H1 (cell line): ENCODE measurements at regions not wholly inside any gene's neighbourhood (a gene's known extent, or its start where the extent isn't known, plus 50 kb on each side); places are given as distances from the start of the nearest gene placed in this dataset.

Experiments used
- CTCF ChIA-PET: fragments of 300-600 bp; sonication (Branson Sonifier 250); formaldehyde crosslinking; loops from one replicate; lab custom pipeline; 2021; ENCODE audit not compliant: partially characterized antibody; lab: Charles Lee
- POLR2A ChIA-PET: fragments of 300-600 bp; sonication (Branson Sonifier 250); formaldehyde crosslinking; loops from one replicate; lab custom pipeline; 2021; ENCODE audit warnings: inconsistent platforms; ENCODE audit not compliant: partially characterized antibody; lab: Charles Lee
- DNase-seq, 2 experiments: peaks; one replicate each; pipeline versions ENCODE4 v3.0.0 to v3.0.0-alpha.2; 2010 to 2022; ENCODE audit warnings: low spot score in 2 of 2, low read depth in 1 of 2, mixed read lengths in 1 of 2
- FAIRE-seq: peaks from 2 replicates; lab custom pipeline; 2011; peaks lifted over from hg19 to GRCh38; lab: Jason Lieb, UNC
- H2AFZ ChIP-seq: 2 replicates; pipeline ENCODE4 v1.8.1; 2012; ENCODE audit warnings: low read length, inconsistent platforms
- H2AK5ac ChIP-seq: 2 replicates; pipeline ENCODE4 v1.6.1; 2013; ENCODE audit warnings: low read depth, low read length
- H2BK120ac ChIP-seq: replicated peaks from 2 replicates; pipeline ENCODE3; 2013; ENCODE audit warnings: low read depth, low read length, inconsistent platforms
- H2BK12ac ChIP-seq: 2 replicates; pipeline ENCODE4 v1.6.1; 2013; ENCODE audit warnings: low read depth, low read length
- H2BK15ac ChIP-seq: 2 replicates; pipeline ENCODE4 v1.6.1; 2013; ENCODE audit warnings: low read length
- H2BK20ac ChIP-seq: 2 replicates; pipeline ENCODE4 v1.6.1; 2013; ENCODE audit warnings: low read length
- H2BK5ac ChIP-seq: 2 replicates; pipeline ENCODE4 v1.6.1; 2013; ENCODE audit warnings: low read depth, low read length
- H3K14ac ChIP-seq: 2 replicates; pipeline ENCODE4 v1.6.1; 2013; ENCODE audit warnings: inconsistent platforms; ENCODE audit not compliant: insufficient read length
- H3K18ac ChIP-seq: 2 replicates; pipeline ENCODE4 v1.6.1; 2013; ENCODE audit warnings: low read length; ENCODE audit errors: extremely low read depth
- H3K23ac ChIP-seq: 2 replicates; pipeline ENCODE4 v1.6.1; 2013; ENCODE audit warnings: inconsistent platforms; ENCODE audit not compliant: insufficient read length
- H3K23me2 ChIP-seq: 2 replicates; pipeline ENCODE4 v1.6.1; 2013; ENCODE audit warnings: low read depth, low read length
- H3K27ac ChIP-seq: 2 replicates; pipeline ENCODE4 v1.6.1; 2011; ENCODE audit warnings: low read depth, low read length, inconsistent platforms
- H3K27me3 ChIP-seq, 4 experiments: replicated peaks in 1 of 4; 1 replicate in 1 of 4; 2 replicates in 3 of 4; pipeline versions ENCODE4 v1.6.1 to v1.8.1; 2011 to 2013; ENCODE audit warnings: low read length in 3 of 4, mild to moderate bottlenecking in 3 of 4, inconsistent platforms in 2 of 4, mixed read lengths in 2 of 4, moderate library complexity in 1 of 4; ENCODE audit not compliant: control insufficient read depth in 3 of 4, insufficient read depth in 3 of 4; ENCODE audit errors: extremely low read depth in 1 of 4
- H3K36me3 ChIP-seq, 4 experiments: 2 replicates each; pipeline versions ENCODE4 v1.6.1 to v1.8.1; 2011 to 2013; ENCODE audit warnings: mild to moderate bottlenecking in 4 of 4, low read length in 3 of 4, moderate library complexity in 2 of 4, control low read depth in 1 of 4, inconsistent platforms in 1 of 4; ENCODE audit not compliant: insufficient read depth in 4 of 4, control insufficient read depth in 2 of 4
- H3K4ac ChIP-seq: replicated peaks from 2 replicates; pipeline ENCODE3; 2013; ENCODE audit warnings: low read length, low read depth, mixed read lengths, inconsistent platforms; ENCODE audit not compliant: insufficient read length
- H3K4me1 ChIP-seq, 4 experiments: replicated peaks in 1 of 4; 1 replicate in 1 of 4; 2 replicates in 3 of 4; pipeline versions ENCODE4 v1.6.1 to v1.8.1; 2011 to 2013; ENCODE audit warnings: low read length in 3 of 4, inconsistent platforms in 2 of 4, mixed read lengths in 1 of 4; ENCODE audit not compliant: insufficient read depth in 4 of 4, control insufficient read depth in 3 of 4
- H3K4me2 ChIP-seq, 2 experiments: 2 replicates each; pipeline versions ENCODE4 v1.6.1 to v1.8.1; 2011 to 2013; ENCODE audit warnings: low read depth in 2 of 2, low read length in 2 of 2, control low read depth in 1 of 2, inconsistent platforms in 1 of 2, mild to moderate bottlenecking in 1 of 2; ENCODE audit not compliant: insufficient read depth in 1 of 2
- H3K4me3 ChIP-seq, 4 experiments: fragments of 200-600, 300-600 bp in 1 of 4; sonication (generic), shearing (Covaris generic), sonication (Bioruptor Twin) in 1 of 4; 2 replicates each; pipeline versions ENCODE4 v1.5.1 to v1.8.1; 2011 to 2016; ENCODE audit warnings: low read length in 4 of 4, low read depth in 3 of 4, control low read depth in 2 of 4, inconsistent platforms in 2 of 4, mild to moderate bottlenecking in 2 of 4, mixed read lengths in 1 of 4, moderate library complexity in 1 of 4; ENCODE audit not compliant: insufficient read depth in 2 of 4; ENCODE audit errors: extremely low read depth in 1 of 4
- H3K56ac ChIP-seq: replicated peaks from 2 replicates; pipeline ENCODE3; 2013; ENCODE audit warnings: low read depth, mild to moderate bottlenecking, mixed read lengths, low read length, inconsistent platforms; ENCODE audit not compliant: insufficient read length
- H3K79me1 ChIP-seq: 2 replicates; pipeline ENCODE4 v1.6.1; 2013; ENCODE audit warnings: low read depth, low read length, control low read depth
- H3K79me2 ChIP-seq, 2 experiments: 2 replicates each; pipeline versions ENCODE4 v1.6.1 to v1.8.1; 2012 to 2013; ENCODE audit warnings: low read length in 2 of 2, mild to moderate bottlenecking in 2 of 2, inconsistent platforms in 1 of 2; ENCODE audit not compliant: insufficient read depth in 2 of 2, control insufficient read depth in 1 of 2
- H3K9ac ChIP-seq, 4 experiments: replicated peaks in 1 of 4; 1 replicate in 1 of 4; 2 replicates in 3 of 4; pipeline versions ENCODE4 v1.6.1 to v1.8.1; 2011 to 2013; ENCODE audit warnings: low read depth in 3 of 4, low read length in 3 of 4, control low read depth in 2 of 4, mild to moderate bottlenecking in 2 of 4, moderate library complexity in 2 of 4, inconsistent platforms in 1 of 4; ENCODE audit errors: extremely low read depth in 1 of 4
- H3K9me3 ChIP-seq, 2 experiments: 2 replicates each; pipeline versions ENCODE4 v1.6.1 to v1.8.1; 2012 to 2013; ENCODE audit warnings: mild to moderate bottlenecking in 2 of 2, moderate library complexity in 2 of 2, control low read depth in 1 of 2, inconsistent platforms in 1 of 2, low read depth in 1 of 2, low read length in 1 of 2, mixed read lengths in 1 of 2; ENCODE audit not compliant: insufficient read depth in 2 of 2
- H4K20me1 ChIP-seq, 2 experiments: replicated peaks in 1 of 2; 2 replicates each; pipeline versions ENCODE3 to v1.8.1; 2011 to 2013; ENCODE audit warnings: inconsistent platforms in 2 of 2, low read length in 2 of 2, mild to moderate bottlenecking in 1 of 2; ENCODE audit not compliant: insufficient read depth in 2 of 2, control insufficient read depth in 1 of 2
- H4K5ac ChIP-seq: 2 replicates; pipeline ENCODE4 v1.6.1; 2013; ENCODE audit warnings: low read length, low read depth, mixed read lengths, inconsistent platforms; ENCODE audit not compliant: insufficient read length
- H4K8ac ChIP-seq: 2 replicates; pipeline ENCODE4 v1.8.0; 2013; ENCODE audit warnings: mild to moderate bottlenecking, moderate library complexity, low read length, inconsistent platforms; ENCODE audit not compliant: insufficient read depth; ENCODE audit errors: extremely low read depth
- H4K91ac ChIP-seq: replicated peaks from 2 replicates; pipeline ENCODE3; 2013; ENCODE audit warnings: low read length, mixed read lengths, inconsistent platforms; ENCODE audit not compliant: insufficient read length
- CBX8 ChIP-seq: fragments of 300-800, 300-1000 bp; sonication (generic); IDR thresholded peaks from 2 replicates; pipeline ENCODE4 v1.7.1; 2016; ENCODE audit warnings: low read depth, low read length, borderline replicate concordance
- CEBPB ChIP-seq: IDR thresholded peaks from 2 replicates; pipeline ENCODE4 v1.6.1; 2012; ENCODE audit warnings: low read depth, low read length
- CHD2 ChIP-seq: IDR thresholded peaks from 2 replicates; pipeline ENCODE4 v1.6.1; 2012; ENCODE audit warnings: low read length, improper control_type of control experiment
- HDAC6 ChIP-seq: IDR thresholded peaks from one replicate; pipeline ENCODE4 v1.7.1; 2012; ENCODE audit warnings: low read depth, mild to moderate bottlenecking, inconsistent platforms, low read length, moderate library complexity
- SAP30 ChIP-seq: fragments of 300-600 bp; sonication (generic); IDR thresholded peaks from 2 replicates; pipeline ENCODE4 v1.7.1; 2012; ENCODE audit warnings: low read length, moderate library complexity, mild to moderate bottlenecking, inconsistent platforms; ENCODE audit not compliant: insufficient read depth, insufficient replicate concordance
- SIX5 ChIP-seq: IDR thresholded peaks from 2 replicates; pipeline ENCODE4 v1.6.1; 2011; ENCODE audit warnings: mild to moderate bottlenecking, low read depth, low read length
- SP1 ChIP-seq: IDR thresholded peaks from 2 replicates; pipeline ENCODE4 v1.6.1; 2011; ENCODE audit warnings: low read depth, low read length
- SP4 ChIP-seq: IDR thresholded peaks from 2 replicates; pipeline ENCODE4 v1.6.1; 2012; ENCODE audit warnings: low read length, inconsistent platforms
- SUZ12 ChIP-seq: fragments of 200-600 bp; sonication (generic); IDR thresholded peaks from 2 replicates; pipeline ENCODE4 v1.6.1; 2012; ENCODE audit warnings: mild to moderate bottlenecking, inconsistent platforms, low read length, moderate library complexity, mixed read lengths
- TEAD4 ChIP-seq: IDR thresholded peaks from 2 replicates; pipeline ENCODE4 v1.6.1; 2012; ENCODE audit warnings: low read depth, low read length, inconsistent platforms, mixed read lengths
- WGBS, 2 experiments: shearing (Covaris generic) in 1 of 2; methylation state at CpG; one replicate each; pipeline versions ENCODE4 v1.1.6 to v1.1.7; 2013 to 2015; ENCODE audit warnings: low lambda C conversion rate in 2 of 2, mixed read lengths in 2 of 2, inconsistent platforms in 1 of 2, low coverage in 1 of 2, missing lambda C conversion rate in 1 of 2; ENCODE audit not compliant: insufficient replicate concordance in 2 of 2, insufficient coverage in 1 of 2, insufficient read length in 1 of 2; ENCODE audit errors: extremely low coverage in 1 of 2, missing lambda C conversion rate in 1 of 2; 5-methylcytosine and 5-hydroxymethylcytosine counted together
- TF ChIP-seq, protein P1 (sequence below), 3 experiments: IDR thresholded peaks; 1 replicate in 2 of 3; 2 replicates in 1 of 3; pipeline versions ENCODE4 v1.5.1 to v1.6.1; 2011; ENCODE audit warnings: low read length in 3 of 3, mild to moderate bottlenecking in 3 of 3, inconsistent platforms in 2 of 3, low read depth in 1 of 3, moderate library complexity in 1 of 3; ENCODE audit not compliant: insufficient read depth in 1 of 3; ENCODE audit errors: control extremely low read depth in 1 of 3

GRCh38 chr10:44470784-44471183 is 85.9 kb upstream of the CXCL12 start:
- H2AK5ac ChIP-seq = no peak overlapping the region
- H2AFZ ChIP-seq = no peak overlapping the region
- no peak for FAIRE-seq
- H3K18ac ChIP-seq = no peak overlapping the region
- no peak overlapping the region for H3K4ac ChIP-seq
- no peaks in the 10 kb centered on the region for H3K9me3 ChIP-seq
- no peak overlapping the region for H4K5ac ChIP-seq
- WGBS, 2 experiments = 92% methylated on average over 2 of the region's 2 CpGs; no CpG with 5 or more reads in 1 of the 2 experiments
- H3K27ac ChIP-seq = no peak overlapping the region
- CTCF ChIA-PET = no interaction called here
- H3K4me2 ChIP-seq = no peak overlapping the region
- no peaks in the 10 kb centered on the region for H3K79me1 ChIP-seq
- H4K91ac ChIP-seq = no peak overlapping the region
- H3K4me3 ChIP-seq = no peak overlapping the region
- H3K4me1 ChIP-seq = no peaks in the 10 kb centered on the region
- H3K9ac ChIP-seq = no peak overlapping the region
- no peak overlapping the region for H2BK120ac ChIP-seq
- no peak overlapping the region for H2BK20ac ChIP-seq
- H4K20me1 ChIP-seq = no peaks in the 10 kb centered on the region
- no peak overlapping the region for H2BK5ac ChIP-seq
- no peak overlapping the region for H4K8ac ChIP-seq
- H2BK15ac ChIP-seq = no peak overlapping the region
- no peaks in the 10 kb centered on the region for H3K23me2 ChIP-seq
- no peak overlapping the region for H2BK12ac ChIP-seq
- H3K14ac ChIP-seq = no peak overlapping the region
- no peaks in the 10 kb centered on the region for H3K79me2 ChIP-seq
- no peak overlapping the region for H3K56ac ChIP-seq
- no peaks in the 10 kb centered on the region for H3K27me3 ChIP-seq
- POLR2A ChIA-PET = no interaction called here
- H3K36me3 ChIP-seq = no peaks in the 10 kb centered on the region
- no peak overlapping the region for H3K23ac ChIP-seq
- no peak for DNase-seq
- TF ChIP-seq HDAC6 (no peak), SP4 (no peak), SUZ12 (no peak), CHD2 (no peak), SAP30 (no peak), SIX5 (no peak), CEBPB (no peak), SP1 (no peak), TEAD4 (no peak), CBX8 (no peak)
- TF ChIP-seq, protein P1, sequence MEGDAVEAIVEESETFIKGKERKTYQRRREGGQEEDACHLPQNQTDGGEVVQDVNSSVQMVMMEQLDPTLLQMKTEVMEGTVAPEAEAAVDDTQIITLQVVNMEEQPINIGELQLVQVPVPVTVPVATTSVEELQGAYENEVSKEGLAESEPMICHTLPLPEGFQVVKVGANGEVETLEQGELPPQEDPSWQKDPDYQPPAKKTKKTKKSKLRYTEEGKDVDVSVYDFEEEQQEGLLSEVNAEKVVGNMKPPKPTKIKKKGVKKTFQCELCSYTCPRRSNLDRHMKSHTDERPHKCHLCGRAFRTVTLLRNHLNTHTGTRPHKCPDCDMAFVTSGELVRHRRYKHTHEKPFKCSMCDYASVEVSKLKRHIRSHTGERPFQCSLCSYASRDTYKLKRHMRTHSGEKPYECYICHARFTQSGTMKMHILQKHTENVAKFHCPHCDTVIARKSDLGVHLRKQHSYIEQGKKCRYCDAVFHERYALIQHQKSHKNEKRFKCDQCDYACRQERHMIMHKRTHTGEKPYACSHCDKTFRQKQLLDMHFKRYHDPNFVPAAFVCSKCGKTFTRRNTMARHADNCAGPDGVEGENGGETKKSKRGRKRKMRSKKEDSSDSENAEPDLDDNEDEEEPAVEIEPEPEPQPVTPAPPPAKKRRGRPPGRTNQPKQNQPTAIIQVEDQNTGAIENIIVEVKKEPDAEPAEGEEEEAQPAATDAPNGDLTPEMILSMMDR (IDR thresholded peaks at IDR 0.05; ENCODE audit: control extremely low read depth in 1 of 3, insufficient read depth in 1 of 3, low read depth in 1 of 3, low read length in 3 of 3) = no peak
